ENCODE measurements at regions not wholly inside any gene's neighbourhood (a gene's known extent, or its start where the extent isn't known, plus 50 kb on each side); places are given as distances from the start of the nearest gene placed in this dataset.

DNA sequence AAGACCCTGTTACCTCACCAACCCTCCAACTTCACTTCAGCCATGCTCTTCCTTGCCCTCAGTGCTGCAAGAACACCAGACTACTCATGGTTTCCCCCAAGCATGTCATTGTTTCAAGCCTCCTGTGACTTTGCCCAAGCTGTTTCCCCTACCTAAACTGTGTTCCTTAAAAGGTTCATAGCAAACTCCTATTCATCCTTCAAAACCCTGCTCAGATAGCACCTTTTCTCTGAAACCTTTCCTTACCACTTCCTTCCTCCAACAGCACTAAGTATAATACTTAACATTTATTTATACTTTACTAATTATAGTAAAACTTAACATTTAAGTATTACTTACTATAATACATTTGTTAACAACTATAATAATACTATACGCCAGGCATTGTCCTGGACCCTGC is 136.2 kb downstream of the CCT6B start:
- no peaks in the 10 kb centered on the region for H3K79me2 ChIP-seq (replicated peaks; ENCODE audit: insufficient read depth, low read length)
- no peak overlapping the region for H3K9ac ChIP-seq (ENCODE audit: low read length)
- TF ChIP-seq CTCF (IDR thresholded peaks at IDR 0.05; ENCODE audit: poor library complexity, severe bottlenecking) (no peak), REST (IDR thresholded peaks at IDR 0.05; ENCODE audit: borderline replicate concordance) (no peak), SMC3 (conservative IDR thresholded peaks at IDR 0.05; ENCODE audit: poor library complexity) (no peak), TAF1 (IDR thresholded peaks at IDR 0.05; ENCODE audit: low read depth) (no peak), EP300 (conservative IDR thresholded peaks at IDR 0.05; ENCODE audit: poor library complexity, severe bottlenecking) (no peak), EZH2 (IDR thresholded peaks at IDR 0.05; ENCODE audit: borderline replicate concordance, insufficient read depth, low read length, poor library complexity, severe bottlenecking) (no peak), RAD21 (conservative IDR thresholded peaks at IDR 0.05) (no peak), POLR2AphosphoS5 (IDR thresholded peaks at IDR 0.05) (no peak), MXI1 (conservative IDR thresholded peaks at IDR 0.05; ENCODE audit: poor library complexity, severe bottlenecking) (no peak)
- H3K27ac ChIP-seq (ENCODE audit: low read length): no peak overlapping the region
- H3K4me3 ChIP-seq (ENCODE audit: low read length): no peak overlapping the region
- H4K20me1 ChIP-seq (ENCODE audit: insufficient read depth): no peaks in the 10 kb centered on the region
- H3K36me3 ChIP-seq (ENCODE audit: insufficient read depth, low read length): no peaks in the 10 kb centered on the region
- H3K4me2 ChIP-seq (ENCODE audit: low read length): no peak overlapping the region
- no peaks in the 10 kb centered on the region for H3K27me3 ChIP-seq (ENCODE audit: insufficient read depth, low read depth, low read length)
- no peaks in the 10 kb centered on the region for H3F3A ChIP-seq (ENCODE audit: insufficient read depth, low read length, poor library complexity, severe bottlenecking)
- H2AFZ ChIP-seq (ENCODE audit: low read depth, low read length): no peak overlapping the region
- H3K9me2 ChIP-seq (ENCODE audit: insufficient read depth, low read length): no peaks in the 10 kb centered on the region
- H3K9me3 ChIP-seq (ENCODE audit: low read length): no peaks in the 10 kb centered on the region

DNA sequence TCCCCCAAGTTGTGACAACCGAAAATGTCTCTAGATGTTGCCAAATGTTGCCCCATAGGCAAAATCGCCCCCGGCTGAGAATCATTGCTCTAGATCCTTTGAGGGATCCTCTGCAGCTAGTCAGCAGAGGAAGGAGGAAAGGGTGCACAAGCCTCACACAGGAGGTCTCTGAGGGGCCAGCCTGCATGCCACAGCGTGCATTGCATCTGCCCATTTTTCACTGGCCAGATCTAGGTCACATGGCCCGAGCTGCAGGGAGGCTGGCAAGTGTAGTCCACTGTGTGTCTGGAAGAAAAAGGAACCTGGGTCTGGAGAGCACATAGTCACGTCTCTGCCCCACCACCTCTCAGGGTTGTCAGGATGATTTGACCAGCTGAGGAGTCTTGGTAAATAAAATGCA is 138.2 kb downstream of the CCT6B start:
- Histone ChIP-seq H3F3A (ENCODE audit: insufficient read depth, low read length, poor library complexity, severe bottlenecking) (no peaks in the 10 kb centered on the region), H3K9ac (ENCODE audit: low read length) (no peak overlapping the region), H3K4me3 (ENCODE audit: low read length) (no peak overlapping the region), H3K79me2 (replicated peaks; ENCODE audit: insufficient read depth, low read length) (no peaks in the 10 kb centered on the region), H3K9me2 (ENCODE audit: insufficient read depth, low read length) (no peaks in the 10 kb centered on the region), H3K4me2 (ENCODE audit: low read length) (no peak overlapping the region), H3K27me3 (ENCODE audit: insufficient read depth, low read depth, low read length) (no peaks in the 10 kb centered on the region), H3K36me3 (ENCODE audit: insufficient read depth, low read length) (no peaks in the 10 kb centered on the region), H3K27ac (ENCODE audit: low read length) (no peak overlapping the region), H3K9me3 (ENCODE audit: low read length) (no peaks in the 10 kb centered on the region), H4K20me1 (ENCODE audit: insufficient read depth) (no peaks in the 10 kb centered on the region), H2AFZ (ENCODE audit: low read depth, low read length) (no peak overlapping the region)
- TF ChIP-seq SMC3 (conservative IDR thresholded peaks at IDR 0.05; ENCODE audit: poor library complexity) (no peak), CTCF (IDR thresholded peaks at IDR 0.05; ENCODE audit: poor library complexity, severe bottlenecking) (no peak), MXI1 (conservative IDR thresholded peaks at IDR 0.05; ENCODE audit: poor library complexity, severe bottlenecking) (no peak), POLR2AphosphoS5 (IDR thresholded peaks at IDR 0.05) (no peak), EP300 (conservative IDR thresholded peaks at IDR 0.05; ENCODE audit: poor library complexity, severe bottlenecking) (no peak), RAD21 (conservative IDR thresholded peaks at IDR 0.05) (no peak), TAF1 (IDR thresholded peaks at IDR 0.05; ENCODE audit: low read depth) (no peak), REST (IDR thresholded peaks at IDR 0.05; ENCODE audit: borderline replicate concordance) (no peak), EZH2 (IDR thresholded peaks at IDR 0.05; ENCODE audit: borderline replicate concordance, insufficient read depth, low read length, poor library complexity, severe bottlenecking) (no peak)

Data from neural cell (in vitro differentiated cells).